ENCODE measurements at regions not wholly inside any gene's neighbourhood (a gene's known extent, or its start where the extent isn't known, plus 50 kb on each side); places are given as distances from the start of the nearest gene placed in this dataset.

- H3K9me3 ChIP-seq (ENCODE audit: control insufficient read depth, low read length, poor library complexity, severe bottlenecking): no peaks in the 10 kb centered on the region
- ATAC-seq: no peak
- H3K27ac Mint-ChIP-seq: no peak overlapping the region
- H3K27me3 Mint-ChIP-seq: no peaks in the 10 kb centered on the region
- H3K4me3 Mint-ChIP-seq: no peak overlapping the region
- no peaks in the 10 kb centered on the region for H3K36me3 Mint-ChIP-seq (ENCODE audit: low read depth)
- no peaks in the 10 kb centered on the region for H3K4me1 Mint-ChIP-seq
- DNase-seq: no peak
These were observed 565.3 kb upstream of the ZNF608 start for GRCh38 chr5:125311743-125312142.

GRCh38 chr5:125313555-125313954 is 567.1 kb upstream of the ZNF608 start:
- H3K4me1 Mint-ChIP-seq: no peaks in the 10 kb centered on the region
- H3K36me3 Mint-ChIP-seq (ENCODE audit: low read depth): no peaks in the 10 kb centered on the region
- no peak for DNase-seq
- H3K4me3 Mint-ChIP-seq: no peak overlapping the region
- ATAC-seq: no peak
- no peak overlapping the region for H3K27ac Mint-ChIP-seq
- no peaks in the 10 kb centered on the region for H3K9me3 ChIP-seq (ENCODE audit: control insufficient read depth, low read length, poor library complexity, severe bottlenecking)
- H3K27me3 Mint-ChIP-seq: no peaks in the 10 kb centered on the region

- no peak overlapping the region for H3K27ac Mint-ChIP-seq
- no peaks in the 10 kb centered on the region for H3K36me3 Mint-ChIP-seq (ENCODE audit: low read depth)
- H3K27me3 Mint-ChIP-seq: no peaks in the 10 kb centered on the region
- ATAC-seq (no peak), DNase-seq (no peak)
- no peaks in the 10 kb centered on the region for H3K9me3 ChIP-seq (ENCODE audit: control insufficient read depth, low read length, poor library complexity, severe bottlenecking)
- H3K4me1 Mint-ChIP-seq: no peaks in the 10 kb centered on the region
- H3K4me3 Mint-ChIP-seq: no peak overlapping the region
These were observed 568.9 kb upstream of the ZNF608 start for GRCh38 chr5:125315306-125315705.

GRCh38 chr5:125316391-125316790 is 570.0 kb upstream of the ZNF608 start:
- no peaks in the 10 kb centered on the region for H3K9me3 ChIP-seq (ENCODE audit: control insufficient read depth, low read length, poor library complexity, severe bottlenecking)
- Mint-ChIP-seq H3K27ac (no peak overlapping the region), H3K4me1 (no peaks in the 10 kb centered on the region), H3K27me3 (no peaks in the 10 kb centered on the region), H3K36me3 (ENCODE audit: low read depth) (no peaks in the 10 kb centered on the region), H3K4me3 (no peak overlapping the region)
- no peak for ATAC-seq
- DNase-seq: no peak

GRCh38 chr5:125316915-125317535 is 570.6 kb upstream of the ZNF608 start:
- H3K27me3 Mint-ChIP-seq: no peaks in the 10 kb centered on the region
- no peaks in the 10 kb centered on the region for H3K4me1 Mint-ChIP-seq
- ATAC-seq: no peak
- no peaks in the 10 kb centered on the region for H3K36me3 Mint-ChIP-seq (ENCODE audit: low read depth)
- DNase-seq: no peak
- no peak overlapping the region for H3K4me3 Mint-ChIP-seq
- H3K9me3 ChIP-seq (ENCODE audit: control insufficient read depth, low read length, poor library complexity, severe bottlenecking): peaks cover 2% of the 10 kb centered on the region
- H3K27ac Mint-ChIP-seq: no peak overlapping the region

- no peaks in the 10 kb centered on the region for H3K36me3 Mint-ChIP-seq (ENCODE audit: low read depth)
- no peak overlapping the region for H3K4me3 Mint-ChIP-seq
- peaks cover 2% of the 10 kb centered on the region for H3K9me3 ChIP-seq (ENCODE audit: control insufficient read depth, low read length, poor library complexity, severe bottlenecking)
- DNase-seq (no peak), ATAC-seq (no peak)
- H3K27me3 Mint-ChIP-seq: no peaks in the 10 kb centered on the region
- no peak overlapping the region for H3K27ac Mint-ChIP-seq
- no peaks in the 10 kb centered on the region for H3K4me1 Mint-ChIP-seq
These were observed 571.1 kb upstream of the ZNF608 start for GRCh38 chr5:125317536-125317995.

- Mint-ChIP-seq H3K4me3 (no peak overlapping the region), H3K27ac (no peak overlapping the region), H3K27me3 (no peaks in the 10 kb centered on the region), H3K36me3 (ENCODE audit: low read depth) (no peaks in the 10 kb centered on the region), H3K4me1 (no peaks in the 10 kb centered on the region)
- peaks cover 2% of the 10 kb centered on the region for H3K9me3 ChIP-seq (ENCODE audit: control insufficient read depth, low read length, poor library complexity, severe bottlenecking)
- ATAC-seq (no peak), DNase-seq (no peak)
These were observed 575.2 kb upstream of the ZNF608 start for GRCh38 chr5:125321654-125322053.

- Mint-ChIP-seq H3K27ac (no peak overlapping the region), H3K4me3 (no peak overlapping the region), H3K4me1 (no peaks in the 10 kb centered on the region)
These were observed 577.2 kb upstream of the ZNF608 start for GRCh38 chr5:125323613-125324012.

GRCh38 chr5:125325488-125326149 is 579.2 kb upstream of the ZNF608 start:
- Mint-ChIP-seq H3K27ac (no peak overlapping the region), H3K27me3 (no peaks in the 10 kb centered on the region), H3K4me3 (no peak overlapping the region), H3K36me3 (ENCODE audit: low read depth) (no peaks in the 10 kb centered on the region), H3K4me1 (no peaks in the 10 kb centered on the region)
- ATAC-seq (no peak), DNase-seq (no peak)
- peaks cover 2% of the 10 kb centered on the region for H3K9me3 ChIP-seq (ENCODE audit: control insufficient read depth, low read length, poor library complexity, severe bottlenecking)

More at GRCh38 chr5:125323613-125324012, 577.2 kb upstream of the ZNF608 start:
- DNase-seq (no peak), ATAC-seq (no peak)
- Mint-ChIP-seq H3K36me3 (ENCODE audit: low read depth) (no peaks in the 10 kb centered on the region), H3K27me3 (no peaks in the 10 kb centered on the region)
- peaks cover 2% of the 10 kb centered on the region for H3K9me3 ChIP-seq (ENCODE audit: control insufficient read depth, low read length, poor library complexity, severe bottlenecking)

- no peaks in the 10 kb centered on the region for H3K4me1 Mint-ChIP-seq
These were observed 579.7 kb upstream of the ZNF608 start for GRCh38 chr5:125326150-125326510.

GRCh38 chr5:125327676-125328075 is 581.2 kb upstream of the ZNF608 start:
- Mint-ChIP-seq H3K4me3 (no peak overlapping the region), H3K4me1 (no peaks in the 10 kb centered on the region), H3K36me3 (ENCODE audit: low read depth) (no peaks in the 10 kb centered on the region), H3K27me3 (no peaks in the 10 kb centered on the region), H3K27ac (no peak overlapping the region)
- ATAC-seq: no peak
- DNase-seq: no peak
- H3K9me3 ChIP-seq (ENCODE audit: control insufficient read depth, low read length, poor library complexity, severe bottlenecking): no peaks in the 10 kb centered on the region

More at GRCh38 chr5:125326150-125326510, 579.7 kb upstream of the ZNF608 start:
- no peak for DNase-seq
- H3K27ac Mint-ChIP-seq: no peak overlapping the region
- no peak for ATAC-seq
- H3K27me3 Mint-ChIP-seq: no peaks in the 10 kb centered on the region
- H3K9me3 ChIP-seq (ENCODE audit: control insufficient read depth, low read length, poor library complexity, severe bottlenecking): peaks cover 2% of the 10 kb centered on the region
- no peaks in the 10 kb centered on the region for H3K36me3 Mint-ChIP-seq (ENCODE audit: low read depth)
- H3K4me3 Mint-ChIP-seq: no peak overlapping the region

- Mint-ChIP-seq H3K4me3 (no peak overlapping the region), H3K27ac (no peak overlapping the region), H3K36me3 (ENCODE audit: low read depth) (no peaks in the 10 kb centered on the region), H3K27me3 (no peaks in the 10 kb centered on the region), H3K4me1 (no peaks in the 10 kb centered on the region)
- H3K9me3 ChIP-seq (ENCODE audit: control insufficient read depth, low read length, poor library complexity, severe bottlenecking): no peaks in the 10 kb centered on the region
- ATAC-seq (no peak), DNase-seq (no peak)
These were observed 585.7 kb upstream of the ZNF608 start for GRCh38 chr5:125331987-125332598.

- H3K27ac Mint-ChIP-seq: no peak overlapping the region
- ATAC-seq: no peak
These were observed 587.0 kb upstream of the ZNF608 start for GRCh38 chr5:125333416-125333815.

GRCh38 chr5:125336401-125336800 is 590.0 kb upstream of the ZNF608 start:
- Mint-ChIP-seq H3K27ac (no peak overlapping the region), H3K27me3 (no peaks in the 10 kb centered on the region), H3K4me1 (no peaks in the 10 kb centered on the region), H3K36me3 (ENCODE audit: low read depth) (no peaks in the 10 kb centered on the region), H3K4me3 (no peak overlapping the region)
- H3K9me3 ChIP-seq (ENCODE audit: control insufficient read depth, low read length, poor library complexity, severe bottlenecking): no peaks in the 10 kb centered on the region
- DNase-seq: no peak
- no peak for ATAC-seq

More at GRCh38 chr5:125333416-125333815, 587.0 kb upstream of the ZNF608 start:
- Mint-ChIP-seq H3K4me3 (no peak overlapping the region), H3K27me3 (no peaks in the 10 kb centered on the region), H3K4me1 (no peaks in the 10 kb centered on the region), H3K36me3 (ENCODE audit: low read depth) (no peaks in the 10 kb centered on the region)
- H3K9me3 ChIP-seq (ENCODE audit: control insufficient read depth, low read length, poor library complexity, severe bottlenecking): no peaks in the 10 kb centered on the region
- no peak for DNase-seq
